Neural cell (in vitro differentiated cells): ENCODE measurements at regions not wholly inside any gene's neighbourhood (a gene's known extent, or its start where the extent isn't known, plus 50 kb on each side); places are given as distances from the start of the nearest gene placed in this dataset.

Source experiments
- EP300 ChIP-seq: fragments of 450-650 bp; conservative IDR thresholded peaks from 2 replicates; pipeline ENCODE4 v1.6.1; 2014; ENCODE audit warnings: antibody characterized with exemption, mild to moderate bottlenecking, moderate library complexity; ENCODE audit not compliant: poor library complexity, severe bottlenecking
- EZH2 ChIP-seq: fragments of 200-600, 300-800 bp; shearing (Covaris generic), sonication (generic); IDR thresholded peaks from 2 replicates; pipeline ENCODE4 v1.6.1; 2014; ENCODE audit warnings: antibody characterized with exemption, low read length, borderline replicate concordance, mild to moderate bottlenecking; ENCODE audit not compliant: insufficient read depth, poor library complexity, severe bottlenecking
- POLR2AphosphoS5 ChIP-seq: IDR thresholded peaks from 2 replicates; pipeline ENCODE4 v1.6.1; 2012
- RAD21 ChIP-seq: fragments of 450-650 bp; conservative IDR thresholded peaks from 2 replicates; pipeline ENCODE4 v1.6.1; 2014; ENCODE audit warnings: antibody characterized with exemption, mild to moderate bottlenecking, moderate library complexity
- SMC3 ChIP-seq: fragments of 450-650 bp; conservative IDR thresholded peaks from 2 replicates; pipeline ENCODE4 v1.6.1; 2014; ENCODE audit warnings: antibody characterized with exemption, mild to moderate bottlenecking, moderate library complexity; ENCODE audit not compliant: poor library complexity
- TAF1 ChIP-seq: IDR thresholded peaks from 2 replicates; pipeline ENCODE4 v1.6.1; 2012; ENCODE audit warnings: low read depth
- TF ChIP-seq, protein P1 (sequence below): fragments of 450-650 bp; IDR thresholded peaks from 2 replicates; pipeline ENCODE4 v1.5.1; 2014; ENCODE audit warnings: antibody characterized with exemption, mild to moderate bottlenecking, moderate library complexity; ENCODE audit not compliant: poor library complexity, severe bottlenecking
- TF ChIP-seq, protein P2 (sequence below): IDR thresholded peaks from 2 replicates; pipeline ENCODE4 v1.6.1; 2012; ENCODE audit warnings: borderline replicate concordance

DNA sequence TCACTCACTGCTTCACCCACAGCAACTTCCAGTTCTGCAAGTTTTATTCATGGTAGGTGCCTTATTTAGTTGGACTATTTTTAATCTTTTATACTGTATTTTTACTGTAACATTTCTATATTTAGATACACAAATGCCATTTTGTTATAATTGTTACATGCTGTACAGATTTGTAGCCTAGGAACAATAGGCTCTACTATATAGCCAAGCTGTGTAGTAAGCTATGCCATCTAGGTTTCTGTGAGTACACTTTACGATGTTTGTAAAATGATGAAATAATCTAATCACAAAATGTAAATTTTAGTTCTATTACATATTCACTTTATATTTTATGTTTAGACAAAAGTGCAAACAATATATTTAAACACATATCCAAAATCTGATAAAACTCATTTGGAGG, 1187.8 kb downstream of the TECRL start:
- TF ChIP-seq, protein P1, sequence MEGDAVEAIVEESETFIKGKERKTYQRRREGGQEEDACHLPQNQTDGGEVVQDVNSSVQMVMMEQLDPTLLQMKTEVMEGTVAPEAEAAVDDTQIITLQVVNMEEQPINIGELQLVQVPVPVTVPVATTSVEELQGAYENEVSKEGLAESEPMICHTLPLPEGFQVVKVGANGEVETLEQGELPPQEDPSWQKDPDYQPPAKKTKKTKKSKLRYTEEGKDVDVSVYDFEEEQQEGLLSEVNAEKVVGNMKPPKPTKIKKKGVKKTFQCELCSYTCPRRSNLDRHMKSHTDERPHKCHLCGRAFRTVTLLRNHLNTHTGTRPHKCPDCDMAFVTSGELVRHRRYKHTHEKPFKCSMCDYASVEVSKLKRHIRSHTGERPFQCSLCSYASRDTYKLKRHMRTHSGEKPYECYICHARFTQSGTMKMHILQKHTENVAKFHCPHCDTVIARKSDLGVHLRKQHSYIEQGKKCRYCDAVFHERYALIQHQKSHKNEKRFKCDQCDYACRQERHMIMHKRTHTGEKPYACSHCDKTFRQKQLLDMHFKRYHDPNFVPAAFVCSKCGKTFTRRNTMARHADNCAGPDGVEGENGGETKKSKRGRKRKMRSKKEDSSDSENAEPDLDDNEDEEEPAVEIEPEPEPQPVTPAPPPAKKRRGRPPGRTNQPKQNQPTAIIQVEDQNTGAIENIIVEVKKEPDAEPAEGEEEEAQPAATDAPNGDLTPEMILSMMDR, result no peak
- TF ChIP-seq RAD21 (no peak), TAF1 (no peak), EP300 (no peak), SMC3 (no peak), POLR2AphosphoS5 (no peak), EZH2 (no peak)
- TF ChIP-seq, protein P2, sequence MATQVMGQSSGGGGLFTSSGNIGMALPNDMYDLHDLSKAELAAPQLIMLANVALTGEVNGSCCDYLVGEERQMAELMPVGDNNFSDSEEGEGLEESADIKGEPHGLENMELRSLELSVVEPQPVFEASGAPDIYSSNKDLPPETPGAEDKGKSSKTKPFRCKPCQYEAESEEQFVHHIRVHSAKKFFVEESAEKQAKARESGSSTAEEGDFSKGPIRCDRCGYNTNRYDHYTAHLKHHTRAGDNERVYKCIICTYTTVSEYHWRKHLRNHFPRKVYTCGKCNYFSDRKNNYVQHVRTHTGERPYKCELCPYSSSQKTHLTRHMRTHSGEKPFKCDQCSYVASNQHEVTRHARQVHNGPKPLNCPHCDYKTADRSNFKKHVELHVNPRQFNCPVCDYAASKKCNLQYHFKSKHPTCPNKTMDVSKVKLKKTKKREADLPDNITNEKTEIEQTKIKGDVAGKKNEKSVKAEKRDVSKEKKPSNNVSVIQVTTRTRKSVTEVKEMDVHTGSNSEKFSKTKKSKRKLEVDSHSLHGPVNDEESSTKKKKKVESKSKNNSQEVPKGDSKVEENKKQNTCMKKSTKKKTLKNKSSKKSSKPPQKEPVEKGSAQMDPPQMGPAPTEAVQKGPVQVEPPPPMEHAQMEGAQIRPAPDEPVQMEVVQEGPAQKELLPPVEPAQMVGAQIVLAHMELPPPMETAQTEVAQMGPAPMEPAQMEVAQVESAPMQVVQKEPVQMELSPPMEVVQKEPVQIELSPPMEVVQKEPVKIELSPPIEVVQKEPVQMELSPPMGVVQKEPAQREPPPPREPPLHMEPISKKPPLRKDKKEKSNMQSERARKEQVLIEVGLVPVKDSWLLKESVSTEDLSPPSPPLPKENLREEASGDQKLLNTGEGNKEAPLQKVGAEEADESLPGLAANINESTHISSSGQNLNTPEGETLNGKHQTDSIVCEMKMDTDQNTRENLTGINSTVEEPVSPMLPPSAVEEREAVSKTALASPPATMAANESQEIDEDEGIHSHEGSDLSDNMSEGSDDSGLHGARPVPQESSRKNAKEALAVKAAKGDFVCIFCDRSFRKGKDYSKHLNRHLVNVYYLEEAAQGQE, result no peak
